Neural crest cell (in vitro differentiated cells): ENCODE measurements at regions not wholly inside any gene's neighbourhood (a gene's known extent, or its start where the extent isn't known, plus 50 kb on each side); places are given as distances from the start of the nearest gene placed in this dataset.

Experiments
- DNase-seq: peaks from one replicate; pipeline ENCODE4 v3.0.0; 2021; ENCODE audit warnings: low read depth, mixed read lengths, low spot score
- H3K27ac Mint-ChIP-seq: one replicate; pipeline ENCODE4 v1.8.0; 2021; ENCODE audit warnings: mild to moderate bottlenecking, mixed read lengths; ENCODE audit not compliant: unreplicated experiment
- H3K27me3 Mint-ChIP-seq: 2 replicates; pipeline ENCODE4 v1.8.0; 2021; ENCODE audit warnings: low read depth, mild to moderate bottlenecking, mixed read lengths
- H3K36me3 Mint-ChIP-seq: 2 replicates; pipeline ENCODE4 v1.8.0; 2021; ENCODE audit warnings: low read depth, mild to moderate bottlenecking, mixed read lengths
- H3K4me1 Mint-ChIP-seq: 2 replicates; pipeline ENCODE4 v1.8.0; 2021; ENCODE audit warnings: mixed read lengths
- H3K4me3 Mint-ChIP-seq: one replicate; pipeline ENCODE4 v1.8.0; 2021; ENCODE audit warnings: mild to moderate bottlenecking, mixed read lengths
- H3K9me3 Mint-ChIP-seq: 2 replicates; pipeline ENCODE4 v1.8.0; 2021; ENCODE audit warnings: mixed read lengths
- TF ChIP-seq, protein P1 (sequence below): fragments of 200-600 bp; sonication (generic); conservative IDR thresholded peaks from 2 replicates; pipeline ENCODE4 v1.5.0; 2021; ENCODE audit warnings: antibody characterized with exemption, mild to moderate bottlenecking

DNA sequence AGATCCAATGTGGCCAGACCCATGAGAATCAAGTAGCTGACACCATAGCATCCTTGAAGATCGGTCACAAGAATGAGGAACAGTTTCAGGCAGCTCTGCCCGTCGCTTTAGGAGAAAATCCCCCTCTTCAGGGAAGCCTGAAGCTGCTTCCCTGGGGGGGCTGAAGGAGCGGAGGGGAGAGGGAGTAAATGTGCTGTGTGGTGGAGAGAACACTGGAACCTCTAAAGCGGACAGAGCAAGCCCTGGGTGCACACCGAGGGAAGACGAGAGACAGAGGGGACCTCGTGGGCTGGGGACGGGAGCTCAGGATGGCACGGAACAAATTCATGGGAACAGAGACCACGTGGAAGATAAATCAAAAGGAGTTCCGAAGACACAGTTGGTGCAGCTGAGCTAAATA, 154.3 kb downstream of the NDUFA10 start:
- H3K27ac Mint-ChIP-seq, result no peak overlapping the region
- no peaks in the 10 kb centered on the region for H3K27me3 Mint-ChIP-seq

DNA sequence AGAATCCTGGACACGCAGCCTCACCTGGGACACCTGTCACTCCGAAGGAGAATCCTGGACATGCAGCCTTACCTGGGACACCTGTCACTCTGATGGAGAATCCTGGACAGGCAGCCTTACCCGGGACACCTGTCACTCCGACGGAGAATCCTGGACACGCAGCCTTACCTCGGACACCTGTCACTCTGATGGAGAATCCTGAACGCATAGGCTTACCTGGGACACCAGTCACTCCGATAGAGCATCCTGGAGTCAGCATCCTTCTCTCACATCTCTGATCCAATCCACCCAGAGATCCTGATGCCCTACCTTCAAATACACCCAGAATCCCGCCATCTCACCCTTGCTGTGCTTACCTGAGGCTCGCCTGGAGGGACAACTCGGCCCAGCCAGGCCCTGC, 154.9 kb downstream of the NDUFA10 start:
- H3K27ac Mint-ChIP-seq, result no peak overlapping the region
- H3K36me3 Mint-ChIP-seq, result no peaks in the 10 kb centered on the region
- H3K4me1 Mint-ChIP-seq, result peaks cover 5% of the 10 kb centered on the region
- H3K27me3 Mint-ChIP-seq, result no peaks in the 10 kb centered on the region
- H3K4me3 Mint-ChIP-seq, result no peak overlapping the region
- no peak for DNase-seq
- TF ChIP-seq, protein P1, sequence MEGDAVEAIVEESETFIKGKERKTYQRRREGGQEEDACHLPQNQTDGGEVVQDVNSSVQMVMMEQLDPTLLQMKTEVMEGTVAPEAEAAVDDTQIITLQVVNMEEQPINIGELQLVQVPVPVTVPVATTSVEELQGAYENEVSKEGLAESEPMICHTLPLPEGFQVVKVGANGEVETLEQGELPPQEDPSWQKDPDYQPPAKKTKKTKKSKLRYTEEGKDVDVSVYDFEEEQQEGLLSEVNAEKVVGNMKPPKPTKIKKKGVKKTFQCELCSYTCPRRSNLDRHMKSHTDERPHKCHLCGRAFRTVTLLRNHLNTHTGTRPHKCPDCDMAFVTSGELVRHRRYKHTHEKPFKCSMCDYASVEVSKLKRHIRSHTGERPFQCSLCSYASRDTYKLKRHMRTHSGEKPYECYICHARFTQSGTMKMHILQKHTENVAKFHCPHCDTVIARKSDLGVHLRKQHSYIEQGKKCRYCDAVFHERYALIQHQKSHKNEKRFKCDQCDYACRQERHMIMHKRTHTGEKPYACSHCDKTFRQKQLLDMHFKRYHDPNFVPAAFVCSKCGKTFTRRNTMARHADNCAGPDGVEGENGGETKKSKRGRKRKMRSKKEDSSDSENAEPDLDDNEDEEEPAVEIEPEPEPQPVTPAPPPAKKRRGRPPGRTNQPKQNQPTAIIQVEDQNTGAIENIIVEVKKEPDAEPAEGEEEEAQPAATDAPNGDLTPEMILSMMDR, result no peak
- no peaks in the 10 kb centered on the region for H3K9me3 Mint-ChIP-seq

More for the DNA sequence above, 154.3 kb downstream of the NDUFA10 start:
- H3K4me1 Mint-ChIP-seq, result peaks cover 5% of the 10 kb centered on the region
- no peak for DNase-seq
- no peak overlapping the region for H3K4me3 Mint-ChIP-seq
- H3K36me3 Mint-ChIP-seq, result no peaks in the 10 kb centered on the region
- TF ChIP-seq, protein P1, result no peak
- H3K9me3 Mint-ChIP-seq, result no peaks in the 10 kb centered on the region

DNA sequence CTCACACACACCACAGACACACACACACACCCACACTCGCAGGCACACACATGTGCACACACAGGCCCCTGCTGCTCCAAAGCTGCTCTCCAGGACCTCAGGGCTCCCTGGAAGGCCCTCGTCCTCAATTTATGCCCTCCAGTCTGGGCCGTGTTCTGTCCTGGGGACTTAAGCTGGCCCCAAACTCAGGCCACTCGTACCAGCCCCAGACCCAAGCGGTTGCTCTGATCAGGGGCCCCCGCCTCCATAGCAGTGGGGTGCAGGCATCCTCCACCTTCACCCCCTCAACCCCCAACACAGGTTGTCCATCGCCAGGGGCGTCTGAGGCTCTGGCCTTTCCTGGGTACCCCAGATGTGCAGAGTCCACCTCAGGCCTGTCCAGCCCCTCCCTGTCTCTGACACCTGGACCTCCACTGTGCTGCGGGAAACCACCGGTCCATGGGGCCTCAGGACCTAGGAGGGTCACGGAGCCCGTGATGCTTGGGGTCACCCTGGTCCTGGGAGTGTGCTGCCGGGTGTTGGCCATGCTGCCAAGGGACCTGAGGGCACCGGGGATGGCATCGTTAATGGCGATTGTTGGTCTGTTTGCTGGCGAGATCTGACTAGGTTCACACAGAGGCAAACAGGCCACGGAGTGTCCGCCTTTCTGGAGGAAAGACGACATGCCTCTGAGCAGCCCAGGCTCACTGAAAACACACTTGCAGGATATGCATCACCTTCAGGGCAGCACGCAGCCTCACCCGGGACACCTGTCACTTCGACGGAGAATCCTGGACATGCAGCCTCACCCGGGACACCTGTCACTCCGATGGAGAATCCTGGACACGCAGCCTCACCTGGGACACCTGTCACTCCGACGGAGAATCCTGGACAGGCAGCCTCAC, 155.6 kb downstream of the NDUFA10 start:
- TF ChIP-seq, protein P1, result no peak
- Mint-ChIP-seq H3K4me1 (peaks cover 5% of the 10 kb centered on the region), H3K27me3 (no peaks in the 10 kb centered on the region), H3K9me3 (no peaks in the 10 kb centered on the region), H3K27ac (no peak overlapping the region), H3K4me3 (no peak overlapping the region), H3K36me3 (no peaks in the 10 kb centered on the region)
- DNase-seq, result no peak

DNA sequence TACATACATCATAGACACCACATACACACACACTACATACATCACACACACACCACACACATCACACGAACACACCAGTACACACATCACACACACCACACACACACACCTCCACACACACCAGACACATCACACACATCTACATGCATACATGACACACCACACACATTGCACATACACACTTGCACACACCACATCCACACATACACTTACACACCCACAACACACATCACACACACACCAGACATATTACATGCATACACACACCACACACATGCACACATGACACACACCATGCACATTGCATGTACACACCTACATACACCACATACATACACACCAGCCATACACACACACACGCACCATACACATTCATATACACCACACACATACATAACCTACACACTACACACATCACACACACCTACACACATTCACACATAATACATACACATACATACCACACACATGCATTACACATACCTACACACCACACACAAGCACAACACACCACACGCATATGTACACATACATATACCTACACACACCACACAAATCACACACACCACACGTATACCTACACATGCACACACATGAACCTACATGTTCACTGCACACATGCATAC, 156.5 kb downstream of the NDUFA10 start:
- TF ChIP-seq, protein P1, result no peak
- no peak for DNase-seq
- H3K9me3 Mint-ChIP-seq, result no peaks in the 10 kb centered on the region
- H3K4me3 Mint-ChIP-seq, result no peak overlapping the region
- H3K4me1 Mint-ChIP-seq, result no peaks in the 10 kb centered on the region
- H3K36me3 Mint-ChIP-seq, result no peaks in the 10 kb centered on the region
- no peaks in the 10 kb centered on the region for H3K27me3 Mint-ChIP-seq
- H3K27ac Mint-ChIP-seq, result no peak overlapping the region

DNA sequence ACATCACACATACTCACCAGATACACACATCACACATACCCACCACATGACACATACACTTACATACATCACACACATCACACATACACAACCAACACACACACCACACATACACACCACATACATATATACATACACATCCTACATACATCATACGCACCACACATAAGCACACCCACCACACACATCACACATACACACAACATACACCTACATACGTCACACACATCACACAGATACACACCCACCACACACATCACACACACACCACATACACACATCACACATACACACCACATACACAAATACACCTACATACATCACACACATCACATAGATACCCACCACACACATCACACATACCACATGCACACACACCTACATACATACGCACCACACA, 158.4 kb downstream of the NDUFA10 start:
- H3K36me3 Mint-ChIP-seq, result no peaks in the 10 kb centered on the region
- no peak for DNase-seq
- no peaks in the 10 kb centered on the region for H3K9me3 Mint-ChIP-seq
- TF ChIP-seq, protein P1, result no peak
- H3K27ac Mint-ChIP-seq, result no peak overlapping the region
- H3K4me1 Mint-ChIP-seq, result no peaks in the 10 kb centered on the region
- H3K4me3 Mint-ChIP-seq, result no peak overlapping the region
- H3K27me3 Mint-ChIP-seq, result no peaks in the 10 kb centered on the region
